Muscle of back (tissue), 3 donors: ENCODE measurements at regions not wholly inside any gene's neighbourhood (a gene's known extent, or its start where the extent isn't known, plus 50 kb on each side); places are given as distances from the start of the nearest gene placed in this dataset.
"Not testable (repeated sequence)": the region's sequence is repeated elsewhere in the genome, so short reads cannot be mapped to it uniquely, and the experiment has no call there.

Source experiments
- DNase-seq, 3 donors: peaks; one replicate each; pipeline versions ENCODE4 v3.0.0 to v3.0.0-alpha.2; 2013

- DNase-seq, result no peak
Observed at GRCh38 chr12:27863839-27864238, 83.8 kb upstream of the MANSC4 start.

- DNase-seq, result peak; percentile 66 to 79 (median 71)
Observed at GRCh38 chr12:27861428-27862167, 81.6 kb upstream of the MANSC4 start.

- no peak for DNase-seq
Observed at GRCh38 chr12:27859648-27860047, 79.6 kb upstream of the MANSC4 start.

GRCh38 chr12:27857006-27857405 is 77.0 kb upstream of the MANSC4 start:
- not testable (repeated sequence) for DNase-seq

GRCh38 chr12:27852742-27853141 is 72.7 kb upstream of the MANSC4 start:
- no peak for DNase-seq
